Stomach (tissue), 4 donors: ENCODE measurements at regions not wholly inside any gene's neighbourhood (a gene's known extent, or its start where the extent isn't known, plus 50 kb on each side); places are given as distances from the start of the nearest gene placed in this dataset.

ENCODE experiments used
- POLR2A ChIP-seq, 4 donors: fragments of 450-650 bp; IDR thresholded peaks; one replicate each; pipeline ENCODE4 v1.6.1; 2016; ENCODE audit warnings: antibody characterized with exemption in 4 of 4, control low read depth in 2 of 4, mild to moderate bottlenecking in 1 of 4, moderate library complexity in 1 of 4
- TF ChIP-seq, protein P1 (sequence below), 7 experiments: fragments of 450-650 bp in 4 of 7; fragments of 200-600 bp in 3 of 7; sonication (generic) in 3 of 7; IDR thresholded peaks; one replicate each; pipeline ENCODE4 v1.5.1; 2016 to 2019; ENCODE audit warnings: antibody characterized with exemption in 7 of 7, control low read depth in 2 of 7, mild to moderate bottlenecking in 1 of 7

DNA sequence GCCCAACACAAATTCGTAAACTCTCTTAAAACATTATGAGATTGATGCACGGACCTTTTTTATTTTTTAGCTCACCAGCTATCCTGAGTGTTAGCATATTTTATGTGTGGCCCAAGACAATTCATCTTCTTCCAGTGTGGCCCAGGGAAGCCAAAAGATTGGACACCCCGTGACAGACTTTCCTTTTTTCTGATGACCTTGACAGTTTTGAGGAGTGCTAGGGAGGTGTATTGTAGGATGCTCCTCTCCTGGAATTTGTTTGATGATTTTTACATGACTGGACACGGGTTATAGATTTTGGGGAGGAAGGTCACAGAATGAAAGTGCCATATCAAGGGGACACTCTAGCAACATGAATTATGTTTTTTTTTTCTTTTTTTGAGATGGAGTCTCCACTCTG is 69.3 kb upstream of the FANCC start:
- TF ChIP-seq, protein P1, sequence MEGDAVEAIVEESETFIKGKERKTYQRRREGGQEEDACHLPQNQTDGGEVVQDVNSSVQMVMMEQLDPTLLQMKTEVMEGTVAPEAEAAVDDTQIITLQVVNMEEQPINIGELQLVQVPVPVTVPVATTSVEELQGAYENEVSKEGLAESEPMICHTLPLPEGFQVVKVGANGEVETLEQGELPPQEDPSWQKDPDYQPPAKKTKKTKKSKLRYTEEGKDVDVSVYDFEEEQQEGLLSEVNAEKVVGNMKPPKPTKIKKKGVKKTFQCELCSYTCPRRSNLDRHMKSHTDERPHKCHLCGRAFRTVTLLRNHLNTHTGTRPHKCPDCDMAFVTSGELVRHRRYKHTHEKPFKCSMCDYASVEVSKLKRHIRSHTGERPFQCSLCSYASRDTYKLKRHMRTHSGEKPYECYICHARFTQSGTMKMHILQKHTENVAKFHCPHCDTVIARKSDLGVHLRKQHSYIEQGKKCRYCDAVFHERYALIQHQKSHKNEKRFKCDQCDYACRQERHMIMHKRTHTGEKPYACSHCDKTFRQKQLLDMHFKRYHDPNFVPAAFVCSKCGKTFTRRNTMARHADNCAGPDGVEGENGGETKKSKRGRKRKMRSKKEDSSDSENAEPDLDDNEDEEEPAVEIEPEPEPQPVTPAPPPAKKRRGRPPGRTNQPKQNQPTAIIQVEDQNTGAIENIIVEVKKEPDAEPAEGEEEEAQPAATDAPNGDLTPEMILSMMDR (IDR thresholded peaks at IDR 0.05) = no peak
- no peak for TF ChIP-seq POLR2A (IDR thresholded peaks at IDR 0.05)
